ENCODE measurements at regions not wholly inside any gene's neighbourhood (a gene's known extent, or its start where the extent isn't known, plus 50 kb on each side); places are given as distances from the start of the nearest gene placed in this dataset.
"Not testable (repeated sequence)": the region's sequence is repeated elsewhere in the genome, so short reads cannot be mapped to it uniquely, and the experiment has no call there.

DNA sequence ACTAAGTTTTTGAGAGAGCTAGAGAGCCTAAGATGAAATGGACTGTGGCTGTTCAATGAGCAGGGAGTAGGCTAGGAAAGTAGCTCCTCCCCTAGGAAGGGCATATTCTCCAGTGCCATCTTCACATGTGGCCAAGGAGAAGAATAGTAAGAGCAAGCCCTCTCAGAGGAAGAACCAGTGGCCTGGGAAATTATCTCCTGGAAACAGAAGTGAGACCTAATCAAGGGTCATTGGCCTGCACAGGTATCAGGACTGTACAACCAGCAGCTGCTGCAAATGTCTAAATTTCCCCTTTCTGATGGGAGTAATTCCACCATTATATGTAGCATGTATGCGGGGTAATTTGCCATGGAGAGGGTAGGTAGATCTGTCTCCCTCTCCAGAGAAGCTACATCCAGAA, 334.8 kb upstream of the RASGEF1B start:
- DNase-seq, result no peak

GRCh38 chr4:81804849-81805248, 333.1 kb upstream of the RASGEF1B start:
- no peak for DNase-seq

- no peak for DNase-seq
These were observed 330.7 kb upstream of the RASGEF1B start for GRCh38 chr4:81802285-81802846.

DNA sequence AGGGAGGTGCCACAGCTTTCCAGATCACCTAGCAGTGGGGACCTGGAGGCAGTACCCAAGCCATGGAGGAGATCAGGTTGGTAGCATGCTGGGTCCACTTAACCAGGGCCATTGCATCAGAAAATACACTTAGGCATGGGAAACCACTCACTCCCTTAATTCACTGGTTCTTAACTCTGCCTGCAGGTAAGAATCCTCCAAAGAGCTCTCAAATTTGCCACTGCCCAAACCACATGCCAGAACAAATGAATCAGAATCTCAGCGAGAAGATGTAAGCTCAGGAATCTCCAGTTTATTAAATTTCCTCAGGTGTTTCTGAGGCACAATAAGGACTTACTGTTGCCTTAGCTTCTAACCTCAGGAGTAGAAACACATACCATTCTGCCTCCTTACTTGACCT, 327.7 kb upstream of the RASGEF1B start:
- DNase-seq, result no peak

DNA sequence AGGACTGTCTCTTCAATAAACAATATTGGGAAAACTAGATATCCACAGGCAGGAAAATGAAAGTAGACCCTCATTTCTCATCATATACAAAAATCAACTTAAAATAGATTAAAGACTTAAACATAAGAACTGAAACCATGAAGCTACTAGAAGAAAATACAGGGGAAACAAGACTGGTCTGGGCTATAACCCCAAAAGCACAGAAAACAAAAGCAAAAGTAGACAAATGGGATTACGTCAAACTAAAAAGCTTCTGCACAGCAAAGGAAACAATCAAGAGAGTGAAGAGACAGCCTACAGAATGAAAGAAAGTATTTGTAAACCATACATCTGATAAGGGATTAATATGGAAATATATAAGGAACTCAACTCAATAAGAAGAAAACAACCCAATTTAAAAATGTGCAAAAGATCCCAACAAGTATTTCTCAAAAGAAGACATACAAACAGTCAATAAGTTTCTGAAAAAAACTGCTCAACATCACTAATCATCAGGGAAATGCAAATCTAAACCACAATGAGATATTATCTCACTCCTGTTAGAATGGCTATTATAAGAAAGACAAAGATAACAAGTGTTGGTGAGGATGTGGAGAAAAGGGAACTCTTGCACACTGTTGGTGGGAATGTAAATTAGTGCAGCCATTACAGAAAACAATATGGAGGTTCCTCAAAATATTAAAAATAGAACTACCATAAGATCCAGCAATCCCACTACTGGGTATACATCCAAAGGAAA, 325.3 kb upstream of the RASGEF1B start:
- peak in 1 of 2 donors; percentile 10 for DNase-seq

GRCh38 chr4:81792521-81792920, 320.8 kb upstream of the RASGEF1B start:
- no peak for DNase-seq

GRCh38 chr4:81790477-81790876, 318.8 kb upstream of the RASGEF1B start:
- DNase-seq, result no peak

GRCh38 chr4:81789741-81790399, 318.2 kb upstream of the RASGEF1B start:
- DNase-seq, result no peak

DNA sequence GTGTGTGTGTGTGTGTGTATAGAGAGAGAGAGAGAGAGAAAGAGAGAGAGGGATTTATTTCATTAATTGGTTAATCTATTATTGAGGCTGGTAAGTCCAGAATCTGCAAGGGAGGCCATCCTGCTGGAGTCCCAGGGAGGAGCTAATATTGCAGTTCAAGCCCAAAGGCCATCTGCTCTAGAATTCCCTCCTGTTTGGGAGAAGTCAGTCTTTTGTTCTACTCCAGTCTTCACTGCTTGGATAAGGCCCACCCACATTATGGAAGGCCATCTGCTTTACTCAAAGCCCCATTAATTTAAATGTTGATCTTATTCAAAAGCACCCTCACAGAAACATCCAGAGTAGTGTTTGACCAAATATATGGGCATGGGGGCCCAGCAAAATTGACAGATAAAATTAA, 317.5 kb upstream of the RASGEF1B start:
- no peak for DNase-seq

DNA sequence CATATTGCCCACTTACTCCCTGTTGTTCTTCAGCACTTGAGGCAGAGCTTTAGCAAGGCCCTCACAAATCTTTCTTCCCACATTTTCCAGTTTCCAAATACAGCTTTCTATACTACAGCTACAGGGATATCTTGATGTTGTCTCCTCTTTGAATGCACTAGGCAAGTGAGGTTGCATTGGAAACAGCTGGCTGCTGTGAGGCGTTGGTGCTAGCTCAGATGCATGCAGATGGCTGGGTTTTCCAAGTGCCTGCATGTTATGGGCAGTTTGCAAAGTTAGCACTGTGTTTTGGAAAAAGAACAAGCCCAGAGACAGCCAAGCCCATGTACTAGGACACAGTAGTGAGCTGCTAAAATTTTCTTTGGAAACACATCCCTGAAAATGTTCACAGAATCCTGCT, 315.1 kb upstream of the RASGEF1B start:
- DNase-seq, result no peak

- DNase-seq, result no peak
These were observed 314.5 kb upstream of the RASGEF1B start for GRCh38 chr4:81786063-81786763.

DNA sequence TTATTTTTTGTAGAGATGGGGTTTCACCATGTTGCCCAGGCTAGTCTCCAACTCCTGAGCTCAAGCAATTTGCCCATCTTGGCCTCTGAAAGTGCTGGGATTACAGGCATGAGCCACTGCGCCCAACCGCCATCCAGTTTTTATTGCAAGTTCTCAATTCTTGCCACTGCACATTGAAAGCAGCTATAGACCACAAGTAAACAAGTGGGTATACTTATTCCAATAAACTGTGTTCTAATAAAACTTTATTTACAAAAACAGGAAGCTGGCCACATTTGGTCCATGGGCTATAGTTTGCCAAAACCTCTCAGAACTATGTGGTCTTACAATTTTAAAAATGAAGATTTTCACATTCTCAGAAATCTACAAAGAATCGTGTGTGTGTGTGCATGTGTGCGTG, 313.6 kb upstream of the RASGEF1B start:
- no peak for DNase-seq

DNA sequence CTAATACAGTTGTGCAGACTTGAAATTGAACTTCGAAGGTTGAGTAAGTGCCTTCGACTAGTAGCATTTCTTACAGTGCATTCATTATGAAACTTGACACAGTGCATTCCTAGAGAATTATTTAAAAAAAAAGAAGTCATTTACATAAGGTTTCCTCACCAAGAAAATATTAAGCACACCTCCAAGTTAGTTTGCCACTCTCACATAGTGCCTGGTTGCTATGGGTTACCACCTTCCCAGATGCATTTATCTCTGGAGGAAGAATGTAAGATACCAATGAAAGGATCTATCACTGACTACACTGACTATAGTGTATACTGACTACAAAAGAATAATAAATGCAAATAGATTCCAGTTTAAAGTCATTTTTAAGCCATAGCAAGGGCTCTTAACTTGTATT, 311.9 kb upstream of the RASGEF1B start:
- no peak for DNase-seq

DNA sequence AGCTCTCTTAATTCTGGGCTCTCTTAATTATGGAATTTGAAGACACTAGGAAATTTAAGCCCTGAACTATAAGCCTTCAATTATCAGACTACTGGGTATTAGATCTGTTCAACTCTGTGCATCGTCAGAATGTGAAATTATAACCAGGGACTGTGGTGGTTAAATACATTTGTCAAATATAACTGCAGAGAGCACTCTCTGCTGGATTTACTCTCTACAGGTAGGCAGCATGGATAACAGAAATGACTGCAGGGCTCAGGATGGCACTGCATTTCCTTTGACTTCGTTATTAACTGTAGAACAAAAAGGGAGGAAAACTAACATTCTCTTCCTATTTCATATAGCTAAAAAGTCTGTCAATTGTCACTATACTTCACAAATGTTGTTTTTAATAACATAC, 310.1 kb upstream of the RASGEF1B start:
- DNase-seq, result no peak

- DNase-seq, result not testable (repeated sequence)
These were observed 306.0 kb upstream of the RASGEF1B start for GRCh38 chr4:81777718-81778117.

DNA sequence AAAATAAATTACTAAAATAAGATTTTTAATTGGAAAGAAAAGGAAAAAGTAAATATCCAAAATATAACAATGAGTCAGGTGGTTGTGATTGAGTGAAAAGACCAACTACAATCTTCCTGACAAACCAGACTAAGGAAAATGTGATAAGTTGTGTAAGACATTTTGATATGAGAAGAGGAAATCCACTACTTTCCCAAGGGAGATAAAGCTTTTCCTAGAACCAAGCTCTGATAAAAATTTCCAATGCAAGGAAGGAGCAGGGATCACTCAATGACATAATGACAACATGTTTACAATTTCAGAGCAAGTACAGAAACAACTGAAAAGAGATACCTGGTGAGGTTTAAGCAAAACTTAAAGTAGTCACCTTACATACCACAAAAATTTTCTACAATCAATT, 305.1 kb upstream of the RASGEF1B start:
- no peak for DNase-seq

GRCh38 chr4:81773557-81773956, 301.9 kb upstream of the RASGEF1B start:
- DNase-seq, result no peak

DNA sequence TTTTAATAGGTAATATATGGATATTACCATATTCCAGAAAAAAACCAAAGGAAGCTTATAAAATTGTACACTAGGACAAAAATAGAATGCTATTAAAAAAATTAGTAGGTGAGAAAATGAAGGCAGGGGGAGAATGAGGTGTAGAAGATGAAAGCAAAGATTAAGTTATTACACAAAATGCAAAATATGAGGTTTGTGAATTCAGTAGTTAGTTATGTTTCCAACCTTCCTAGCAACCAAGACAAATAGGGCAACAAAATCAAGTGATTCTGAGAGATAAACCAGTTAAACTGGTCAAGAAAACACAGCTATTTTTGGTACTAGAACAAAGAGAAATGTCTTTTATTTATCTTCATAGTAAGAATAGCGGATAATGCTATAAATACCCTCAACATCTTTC, 300.0 kb upstream of the RASGEF1B start:
- DNase-seq, result no peak

DNA sequence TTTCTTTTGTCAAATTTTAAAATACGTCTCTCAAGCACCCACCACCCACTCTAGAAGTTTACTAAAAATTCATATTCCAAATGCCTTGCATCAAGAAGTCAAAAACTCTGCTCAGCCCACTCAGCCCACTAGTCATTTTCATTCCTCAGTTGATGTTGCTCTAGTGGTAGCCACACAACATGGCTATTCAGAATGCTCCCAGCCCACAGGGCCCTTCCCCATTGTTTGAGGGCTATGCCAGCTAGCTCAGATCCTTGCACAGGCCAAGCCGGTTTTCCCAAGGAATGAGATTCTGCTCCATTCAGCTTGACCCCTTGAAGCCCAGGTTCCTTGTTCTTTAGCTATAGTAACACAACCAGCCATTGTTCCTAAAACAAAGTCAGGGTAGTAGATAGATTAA, 297.5 kb upstream of the RASGEF1B start:
- DNase-seq, result no peak

DNA sequence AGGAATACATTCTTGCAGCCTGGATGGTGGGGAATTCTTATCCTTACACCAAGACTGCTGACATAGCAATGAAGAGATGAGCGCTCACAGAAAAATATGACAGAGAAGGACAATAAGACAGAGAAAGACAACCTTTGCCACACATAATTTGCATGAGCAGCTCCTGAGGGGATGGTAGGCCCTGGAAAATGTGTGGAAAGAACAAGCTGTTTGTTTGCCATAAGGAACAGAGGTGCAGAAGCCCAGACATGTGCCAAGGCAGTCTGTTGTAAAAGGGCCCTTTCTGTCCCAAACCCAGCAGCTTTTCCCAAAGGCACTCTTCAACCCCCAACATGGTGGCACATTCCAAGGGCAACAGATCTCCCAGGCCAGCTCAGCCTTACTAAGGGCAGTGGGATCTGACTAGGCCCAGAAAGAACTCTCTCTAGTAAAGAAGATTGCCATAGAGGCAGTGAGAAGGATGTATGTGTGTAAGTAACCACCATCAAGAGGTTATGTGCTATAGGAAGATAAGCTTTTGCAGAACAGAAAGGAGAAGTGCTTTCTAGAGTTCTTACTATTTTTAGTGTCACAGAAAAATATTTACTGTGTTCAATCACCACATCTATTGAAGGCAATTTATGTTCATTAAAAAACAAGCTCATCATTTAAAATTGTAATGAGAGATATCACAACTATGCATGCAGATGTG, 287.0 kb upstream of the RASGEF1B start:
- DNase-seq, result no peak

DNA sequence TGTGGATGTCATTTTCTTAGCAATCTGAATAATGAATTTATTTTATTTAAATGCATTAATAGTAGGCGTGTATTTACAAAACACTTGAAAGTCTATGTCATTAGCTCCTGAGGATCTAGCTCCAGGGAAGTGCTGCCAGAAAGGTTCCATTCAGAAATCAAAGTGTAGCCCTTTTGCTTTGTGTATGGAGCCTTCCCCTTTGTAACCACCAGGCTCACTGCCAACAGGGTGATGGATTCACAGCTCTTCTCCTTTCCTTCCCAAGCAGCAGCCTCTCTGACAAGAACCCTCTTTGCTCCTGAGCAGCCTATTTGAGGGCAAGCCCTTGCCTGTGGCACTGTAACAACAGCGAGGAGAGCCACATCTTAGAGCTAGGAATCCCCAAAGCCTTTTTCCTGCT, 286.0 kb upstream of the RASGEF1B start:
- no peak for DNase-seq

DNA sequence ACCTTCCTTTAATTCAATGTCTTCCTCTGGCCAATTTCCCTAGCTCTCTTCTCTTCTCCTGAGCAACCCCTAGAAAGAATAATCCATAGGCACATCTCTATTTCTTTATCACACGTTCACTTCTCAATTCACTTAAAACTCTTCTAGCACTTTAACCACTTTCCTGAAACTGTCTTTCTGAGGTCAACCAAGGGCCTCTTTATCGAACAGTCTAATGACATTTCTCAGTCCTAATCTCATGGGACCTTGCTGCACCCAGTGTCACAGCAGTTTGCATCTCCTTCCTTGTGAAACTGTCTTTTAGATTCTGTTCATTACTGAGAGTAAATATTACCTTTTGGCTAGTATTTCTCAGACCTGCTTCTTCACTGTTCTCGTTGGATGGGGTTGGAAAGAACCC, 285.3 kb upstream of the RASGEF1B start:
- DNase-seq, result no peak

GRCh38 chr4:81756042-81756441, 284.3 kb upstream of the RASGEF1B start:
- no peak for DNase-seq
